ENCODE measurements at regions not wholly inside any gene's neighbourhood (a gene's known extent, or its start where the extent isn't known, plus 50 kb on each side); places are given as distances from the start of the nearest gene placed in this dataset.

- FAIRE-seq = no peak
These were observed 128.0 kb downstream of the SETD4 start for GRCh38 chr21:35932232-35932911.

- FAIRE-seq = no peak
These were observed 130.4 kb downstream of the SETD4 start for GRCh38 chr21:35929901-35930300.

GRCh38 chr21:35927262-35927661 is 133.1 kb downstream of the SETD4 start:
- no peak for FAIRE-seq

- FAIRE-seq = peak; percentile 100
These were observed 134.2 kb downstream of the SETD4 start for GRCh38 chr21:35926003-35926740.

- no peak for FAIRE-seq
These were observed 134.8 kb downstream of the SETD4 start for GRCh38 chr21:35925497-35925896.

GRCh38 chr21:35924714-35925301 is 135.5 kb downstream of the SETD4 start:
- FAIRE-seq = no peak

GRCh38 chr21:35923971-35924370 is 136.4 kb downstream of the SETD4 start:
- no peak for FAIRE-seq

- no peak for FAIRE-seq
These were observed 137.7 kb downstream of the SETD4 start for GRCh38 chr21:35922618-35923017.

GRCh38 chr21:35921471-35921870 is 138.9 kb downstream of the SETD4 start:
- no peak for FAIRE-seq

GRCh38 chr21:35920436-35920835 is 139.9 kb downstream of the SETD4 start:
- FAIRE-seq = no peak

- FAIRE-seq = no peak
These were observed 145.3 kb downstream of the SETD4 start for GRCh38 chr21:35915030-35915429.

GRCh38 chr21:35911412-35912191 is 148.7 kb downstream of the SETD4 start:
- FAIRE-seq = no peak

- FAIRE-seq = no peak
These were observed 150.7 kb downstream of the SETD4 start for GRCh38 chr21:35909456-35910223.

- no peak for FAIRE-seq
These were observed 151.8 kb downstream of the SETD4 start for GRCh38 chr21:35908311-35909078.

- FAIRE-seq = no peak
These were observed 153.7 kb downstream of the SETD4 start for GRCh38 chr21:35906586-35906985.

GRCh38 chr21:35905963-35906345 is 154.4 kb downstream of the SETD4 start:
- FAIRE-seq = no peak

- no peak for FAIRE-seq
These were observed 155.0 kb downstream of the SETD4 start for GRCh38 chr21:35905096-35905962.

- FAIRE-seq = no peak
These were observed 159.8 kb downstream of the SETD4 start for GRCh38 chr21:35900539-35900938.

GRCh38 chr21:35896060-35896459 is 164.3 kb downstream of the SETD4 start:
- no peak for FAIRE-seq

GRCh38 chr21:35895598-35895997 is 164.7 kb downstream of the SETD4 start:
- no peak for FAIRE-seq

GRCh38 chr21:35893156-35893555 is 167.2 kb downstream of the SETD4 start:
- FAIRE-seq = no peak

All from TTC549 (cell line).